WTC11 (cell line): ENCODE measurements at regions not wholly inside any gene's neighbourhood (a gene's known extent, or its start where the extent isn't known, plus 50 kb on each side); places are given as distances from the start of the nearest gene placed in this dataset.

Source experiments
- ATAC-seq: fragments of 200-7000 bp; cut with Tn5 transposase; 2 replicates; pipeline ENCODE4 v1.10.0; 2021; ENCODE audit warnings: mild to moderate bottlenecking, moderate library complexity
- CTCF ChIA-PET: fragments of 300-600 bp; sonication (Branson Sonifier 250); formaldehyde crosslinking; loops from one replicate; lab custom pipeline; 2021; ENCODE audit warnings: antibody characterized with exemption; lab: Charles Lee
- POLR2A ChIA-PET: fragments of 350-600 bp; sonication (Branson Sonifier 250); formaldehyde crosslinking; loops from one replicate; lab custom pipeline; 2021; ENCODE audit warnings: antibody characterized with exemption; lab: Charles Lee
- DNase-seq: peaks from one replicate; pipeline ENCODE4 v3.0.0; 2021; ENCODE audit warnings: low spot score
- H3K27ac Mint-ChIP-seq: 2 replicates; pipeline ENCODE4 v1.8.0; 2021; ENCODE audit warnings: mixed read lengths
- H3K27me3 Mint-ChIP-seq: 2 replicates; pipeline ENCODE4 v1.8.0; 2021; ENCODE audit warnings: low read depth, mild to moderate bottlenecking, moderate library complexity, mixed read lengths
- H3K36me3 Mint-ChIP-seq: 2 replicates; pipeline ENCODE4 v1.8.0; 2021; ENCODE audit warnings: mixed read lengths
- H3K4me1 Mint-ChIP-seq: 2 replicates; pipeline ENCODE4 v1.8.0; 2022; ENCODE audit warnings: mixed read lengths
- H3K4me3 Mint-ChIP-seq: 2 replicates; pipeline ENCODE4 v1.8.0; 2021; ENCODE audit warnings: mild to moderate bottlenecking, moderate library complexity, mixed read lengths
- H3K9me3 Mint-ChIP-seq: 2 replicates; pipeline ENCODE4 v1.8.0; 2021; ENCODE audit warnings: mixed read lengths
- CBFB ChIP-seq: sonication (generic); formaldehyde crosslinking; IDR thresholded peaks from 2 replicates; pipeline ENCODE4 v1.8.1; 2022; ENCODE audit warnings: mild to moderate bottlenecking, low read depth, missing genetic modification reagents
- CREB1 ChIP-seq: sonication (generic); formaldehyde crosslinking; IDR thresholded peaks from 2 replicates; pipeline ENCODE4 v1.8.0; 2023; ENCODE audit warnings: mild to moderate bottlenecking, missing genetic modification reagents
- ETV6 ChIP-seq: sonication (generic); formaldehyde crosslinking; IDR thresholded peaks from 2 replicates; pipeline ENCODE4 v1.8.1; 2022; ENCODE audit warnings: mild to moderate bottlenecking, missing genetic modification reagents
- FOXJ3 ChIP-seq: sonication (generic); formaldehyde crosslinking; IDR thresholded peaks from 2 replicates; pipeline ENCODE4 v1.9.0; 2021; ENCODE audit warnings: missing genetic modification reagents, mild to moderate bottlenecking, borderline replicate concordance
- GRHL2 ChIP-seq: fragments of 250-450 bp; sonication (Bioruptor Pico); IDR thresholded peaks from 2 replicates; pipeline ENCODE4 v1.8.0; 2022; ENCODE audit warnings: mild to moderate bottlenecking, moderate library complexity; ENCODE audit not compliant: insufficient replicate concordance, severe bottlenecking
- NFATC4 ChIP-seq: fragments of 250-450 bp; sonication (Bioruptor Pico); IDR thresholded peaks from 2 replicates; pipeline ENCODE4 v1.9.0; 2021; ENCODE audit warnings: mild to moderate bottlenecking
- NR3C1 ChIP-seq: sonication (generic); formaldehyde crosslinking; conservative IDR thresholded peaks from 2 replicates; pipeline ENCODE4 v1.8.1; 2023; ENCODE audit warnings: low read depth, mild to moderate bottlenecking, missing genetic modification reagents
- PRRX2 ChIP-seq: fragments of 250-450 bp; sonication (Bioruptor Pico); IDR thresholded peaks from 2 replicates; pipeline ENCODE4 v1.8.0; 2021; ENCODE audit warnings: mild to moderate bottlenecking
- ZBTB21 ChIP-seq: sonication (generic); formaldehyde crosslinking; IDR thresholded peaks from 2 replicates; pipeline ENCODE4 v1.8.1; 2023; ENCODE audit warnings: mild to moderate bottlenecking, missing genetic modification reagents, borderline replicate concordance
- ZNF416 ChIP-seq: fragments of 250-450 bp; sonication (Bioruptor Pico); IDR thresholded peaks from 2 replicates; pipeline ENCODE4 v1.9.0; 2021; ENCODE audit warnings: mild to moderate bottlenecking, inconsistent platforms
- TF ChIP-seq, protein P1 (sequence below): sonication (generic); formaldehyde crosslinking; IDR thresholded peaks from 2 replicates; pipeline ENCODE4 v1.8.0; 2022; ENCODE audit warnings: missing genetic modification reagents
- TF ChIP-seq, protein P2 (sequence below): fragments of 250-450 bp; sonication (Bioruptor Pico); conservative IDR thresholded peaks from 2 replicates; pipeline ENCODE4 v1.9.0; 2021; ENCODE audit warnings: mild to moderate bottlenecking
- TF ChIP-seq, protein P3 (sequence below): fragments of 250-450 bp; sonication (Bioruptor Pico); IDR thresholded peaks from 2 replicates; pipeline ENCODE4 v1.9.0; 2021; ENCODE audit warnings: moderate library complexity, mild to moderate bottlenecking, inconsistent platforms, borderline replicate concordance
- TF ChIP-seq, protein P4 (sequence below): sonication (generic); formaldehyde crosslinking; IDR thresholded peaks from 2 replicates; pipeline ENCODE4 v1.8.1; 2023; ENCODE audit warnings: mild to moderate bottlenecking, moderate library complexity, missing genetic modification reagents
- TF ChIP-seq, protein P5 (sequence below): sonication (generic); formaldehyde crosslinking; IDR thresholded peaks from 2 replicates; pipeline ENCODE4 v1.8.0; 2022; ENCODE audit warnings: mild to moderate bottlenecking, missing genetic modification reagents
- TF ChIP-seq, protein P6 (sequence below): sonication (generic); formaldehyde crosslinking; IDR thresholded peaks from 2 replicates; pipeline ENCODE4 v1.8.0; 2023; ENCODE audit warnings: missing genetic modification reagents

DNA sequence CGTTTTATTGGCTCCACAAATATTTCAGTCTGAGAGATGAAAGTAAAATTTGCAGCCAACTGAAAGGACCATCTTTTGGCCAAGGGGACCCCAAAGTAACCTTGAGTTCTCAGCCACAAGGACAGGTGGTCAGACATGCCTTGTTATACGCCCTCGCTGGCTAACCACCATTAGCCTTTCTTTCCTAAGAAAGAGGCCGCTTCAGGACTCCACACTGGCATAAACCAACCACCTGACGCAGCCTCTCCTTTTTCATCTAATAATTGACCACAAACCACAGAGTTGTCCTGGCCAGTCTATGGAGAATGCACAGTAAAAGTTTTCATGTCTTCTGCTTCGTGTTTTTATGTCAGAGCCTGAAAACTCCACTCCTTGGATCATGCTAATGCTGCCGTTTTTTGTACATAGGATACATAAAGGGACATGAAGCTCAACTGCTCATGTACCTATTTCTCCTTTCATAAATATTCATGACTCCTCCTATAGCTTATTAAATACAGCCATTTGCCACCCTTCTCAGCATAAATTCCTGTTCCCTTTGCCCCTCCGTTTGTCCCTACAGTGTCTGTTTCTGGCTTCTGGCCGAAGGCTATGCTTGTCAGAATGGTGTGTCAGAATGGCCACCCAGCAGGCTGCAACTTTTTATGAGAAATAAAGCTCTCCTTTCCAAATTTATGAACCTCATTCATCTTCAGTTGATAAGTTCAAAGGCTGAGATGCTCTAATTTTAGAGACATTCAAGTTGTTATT lies 374.1 kb upstream of the RBMS3 start:
- peaks cover 6% of the 10 kb centered on the region; the same call in 1 of the 2 replicates for H3K4me1 Mint-ChIP-seq
- CTCF ChIA-PET, result interaction anchor here (1.6 kb wide), 1 partner anchor 10 kb away, joined by 6 read pairs; no protein-coding TSS in a partner anchor
- no peak for DNase-seq
- no peak for TF ChIP-seq FOXJ3 (CRISPR knock-in tag)
- TF ChIP-seq, protein P1, sequence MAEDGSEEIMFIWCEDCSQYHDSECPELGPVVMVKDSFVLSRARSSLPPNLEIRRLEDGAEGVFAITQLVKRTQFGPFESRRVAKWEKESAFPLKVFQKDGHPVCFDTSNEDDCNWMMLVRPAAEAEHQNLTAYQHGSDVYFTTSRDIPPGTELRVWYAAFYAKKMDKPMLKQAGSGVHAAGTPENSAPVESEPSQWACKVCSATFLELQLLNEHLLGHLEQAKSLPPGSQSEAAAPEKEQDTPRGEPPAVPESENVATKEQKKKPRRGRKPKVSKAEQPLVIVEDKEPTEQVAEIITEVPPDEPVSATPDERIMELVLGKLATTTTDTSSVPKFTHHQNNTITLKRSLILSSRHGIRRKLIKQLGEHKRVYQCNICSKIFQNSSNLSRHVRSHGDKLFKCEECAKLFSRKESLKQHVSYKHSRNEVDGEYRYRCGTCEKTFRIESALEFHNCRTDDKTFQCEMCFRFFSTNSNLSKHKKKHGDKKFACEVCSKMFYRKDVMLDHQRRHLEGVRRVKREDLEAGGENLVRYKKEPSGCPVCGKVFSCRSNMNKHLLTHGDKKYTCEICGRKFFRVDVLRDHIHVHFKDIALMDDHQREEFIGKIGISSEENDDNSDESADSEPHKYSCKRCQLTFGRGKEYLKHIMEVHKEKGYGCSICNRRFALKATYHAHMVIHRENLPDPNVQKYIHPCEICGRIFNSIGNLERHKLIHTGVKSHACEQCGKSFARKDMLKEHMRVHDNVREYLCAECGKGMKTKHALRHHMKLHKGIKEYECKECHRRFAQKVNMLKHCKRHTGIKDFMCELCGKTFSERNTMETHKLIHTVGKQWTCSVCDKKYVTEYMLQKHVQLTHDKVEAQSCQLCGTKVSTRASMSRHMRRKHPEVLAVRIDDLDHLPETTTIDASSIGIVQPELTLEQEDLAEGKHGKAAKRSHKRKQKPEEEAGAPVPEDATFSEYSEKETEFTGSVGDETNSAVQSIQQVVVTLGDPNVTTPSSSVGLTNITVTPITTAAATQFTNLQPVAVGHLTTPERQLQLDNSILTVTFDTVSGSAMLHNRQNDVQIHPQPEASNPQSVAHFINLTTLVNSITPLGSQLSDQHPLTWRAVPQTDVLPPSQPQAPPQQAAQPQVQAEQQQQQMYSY (CRISPR knock-in tag), result no peak
- no peak for TF ChIP-seq ZBTB21 (CRISPR knock-in tag)
- no peak for TF ChIP-seq ETV6 (CRISPR knock-in tag)
- TF ChIP-seq, protein P2, sequence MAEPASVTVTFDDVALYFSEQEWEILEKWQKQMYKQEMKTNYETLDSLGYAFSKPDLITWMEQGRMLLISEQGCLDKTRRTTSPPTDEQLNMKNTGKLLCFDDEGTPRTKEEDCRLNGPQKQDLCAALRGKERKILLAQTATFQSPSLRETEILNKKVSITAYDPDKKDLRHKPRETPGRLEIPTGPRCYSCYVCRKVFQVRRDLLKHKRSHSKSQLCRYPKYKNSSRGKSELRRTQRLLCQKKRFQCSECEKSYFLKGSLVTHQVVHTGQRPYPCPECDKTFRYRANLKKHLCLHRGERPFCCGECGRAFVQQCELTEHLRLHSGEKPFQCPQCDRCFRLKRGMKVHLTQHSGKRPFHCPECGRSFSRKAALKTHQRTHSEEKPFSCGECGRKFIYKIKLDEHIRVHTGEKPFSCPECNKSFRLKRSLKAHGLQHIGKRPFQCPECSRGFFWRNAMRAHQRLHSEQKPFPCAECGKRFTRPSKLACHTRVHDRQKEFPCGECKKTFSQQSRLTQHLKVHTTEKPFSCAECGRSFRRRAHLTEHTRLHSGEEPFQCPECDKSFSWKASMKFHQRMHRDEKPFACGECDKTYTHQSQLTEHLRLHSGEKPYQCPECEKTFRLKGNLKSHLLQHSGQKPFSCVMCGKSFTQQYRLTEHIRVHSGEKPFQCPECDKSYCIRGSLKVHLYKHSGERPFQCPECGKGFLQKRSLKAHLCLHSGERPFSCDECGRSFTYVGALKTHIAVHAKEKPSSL (CRISPR knock-in tag), result no peak
- TF ChIP-seq ZNF416 (CRISPR knock-in tag), result no peak
- TF ChIP-seq, all 79 proteins: peak for 0
- ATAC-seq, result no peak
- Mint-ChIP-seq H3K36me3 (peaks cover 5% of the 10 kb centered on the region), H3K9me3 (peaks cover 16% of the 10 kb centered on the region), H3K4me3 (no peak overlapping the region), H3K27me3 (no peaks in the 10 kb centered on the region), H3K27ac (no peak overlapping the region)
- POLR2A ChIA-PET, result no interaction called here

DNA sequence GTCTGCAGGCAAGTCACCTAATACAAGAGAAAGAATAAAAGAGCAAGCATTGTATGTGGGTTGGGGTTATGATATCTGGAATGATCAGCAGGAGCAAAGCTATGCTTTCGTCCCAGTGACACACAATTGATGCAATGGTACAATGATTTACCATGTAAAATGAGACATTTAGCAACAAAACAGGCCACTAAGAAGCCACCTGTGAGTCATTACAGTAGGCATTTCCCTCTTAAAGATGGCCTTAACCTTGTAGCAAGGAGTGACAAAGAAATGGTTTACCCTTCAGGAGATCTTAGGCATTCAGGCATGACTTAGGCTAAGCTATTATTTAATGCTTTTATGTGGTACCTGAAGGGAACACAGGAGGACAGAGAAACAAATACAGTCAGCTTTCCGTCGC lies 373.3 kb upstream of the RBMS3 start:
- ATAC-seq, result no peak
- Mint-ChIP-seq H3K27ac (no peak overlapping the region), H3K9me3 (peaks cover 8% of the 10 kb centered on the region), H3K27me3 (no peaks in the 10 kb centered on the region)
- DNase-seq, result no peak
- CTCF ChIA-PET, result interaction anchor here (1.6 kb wide), 1 partner anchor 9 kb away, joined by 6 read pairs; no protein-coding TSS in a partner anchor
- TF ChIP-seq GRHL2 (CRISPR knock-in tag), result no peak
- TF ChIP-seq CREB1 (CRISPR knock-in tag), result no peak
- TF ChIP-seq, all 79 proteins: peak for 0
- H3K36me3 Mint-ChIP-seq, result no peaks in the 10 kb centered on the region
- H3K4me3 Mint-ChIP-seq, result no peak overlapping the region
- POLR2A ChIA-PET, result no interaction called here
- peaks cover 6% of the 10 kb centered on the region; the same call in 1 of the 2 replicates for H3K4me1 Mint-ChIP-seq

DNA sequence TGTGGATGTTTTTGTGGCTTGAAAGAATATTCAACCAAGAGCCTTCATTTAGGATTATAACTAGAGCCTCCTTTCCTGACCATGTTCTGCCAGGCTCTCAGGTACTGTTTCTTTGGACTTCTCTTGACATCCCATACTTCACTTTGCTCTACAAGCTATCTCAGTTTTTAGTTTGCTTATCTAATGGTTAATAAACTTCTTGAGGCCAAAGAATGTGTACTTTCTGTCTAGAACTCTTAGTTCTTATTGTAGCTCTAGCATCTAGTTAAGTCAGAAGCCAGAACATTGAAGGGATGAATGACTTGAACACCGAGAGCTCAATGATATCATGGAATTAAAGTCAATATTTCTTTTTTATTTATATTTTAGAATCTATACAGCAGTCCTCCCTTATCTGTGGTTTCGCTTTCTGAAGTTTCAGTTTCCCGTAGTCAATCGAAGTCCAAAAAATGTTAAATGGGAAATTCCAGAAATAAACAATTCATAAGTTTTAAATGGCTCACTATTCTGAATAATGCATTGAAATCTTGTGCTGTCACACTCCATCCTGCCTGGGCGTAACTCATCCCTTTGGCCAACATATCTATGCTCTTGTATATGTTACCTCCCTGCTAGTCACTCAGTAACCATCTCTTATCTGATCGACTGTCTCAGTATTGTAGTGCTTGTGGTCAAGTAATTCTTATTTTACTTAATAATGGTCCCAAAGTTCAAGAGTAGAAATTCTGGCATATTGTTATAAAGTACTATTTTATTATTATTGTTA lies 368.6 kb upstream of the RBMS3 start:
- Mint-ChIP-seq H3K4me3 (no peak overlapping the region), H3K36me3 (no peaks in the 10 kb centered on the region), H3K4me1 (peaks cover 8% of the 10 kb centered on the region), H3K9me3 (no peaks in the 10 kb centered on the region), H3K27ac (no peak overlapping the region), H3K27me3 (no peaks in the 10 kb centered on the region)
- CTCF ChIA-PET, result no interaction called here
- TF ChIP-seq, protein P3, sequence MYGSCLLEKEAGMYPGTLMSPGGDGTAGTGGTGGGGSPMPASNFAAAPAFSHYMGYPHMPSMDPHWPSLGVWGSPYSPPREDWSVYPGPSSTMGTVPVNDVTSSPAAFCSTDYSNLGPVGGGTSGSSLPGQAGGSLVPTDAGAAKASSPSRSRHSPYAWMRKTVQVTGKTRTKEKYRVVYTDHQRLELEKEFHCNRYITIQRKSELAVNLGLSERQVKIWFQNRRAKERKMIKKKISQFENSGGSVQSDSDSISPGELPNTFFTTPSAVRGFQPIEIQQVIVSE, result no peak
- TF ChIP-seq PRRX2 (CRISPR knock-in tag), result no peak
- TF ChIP-seq, protein P4, sequence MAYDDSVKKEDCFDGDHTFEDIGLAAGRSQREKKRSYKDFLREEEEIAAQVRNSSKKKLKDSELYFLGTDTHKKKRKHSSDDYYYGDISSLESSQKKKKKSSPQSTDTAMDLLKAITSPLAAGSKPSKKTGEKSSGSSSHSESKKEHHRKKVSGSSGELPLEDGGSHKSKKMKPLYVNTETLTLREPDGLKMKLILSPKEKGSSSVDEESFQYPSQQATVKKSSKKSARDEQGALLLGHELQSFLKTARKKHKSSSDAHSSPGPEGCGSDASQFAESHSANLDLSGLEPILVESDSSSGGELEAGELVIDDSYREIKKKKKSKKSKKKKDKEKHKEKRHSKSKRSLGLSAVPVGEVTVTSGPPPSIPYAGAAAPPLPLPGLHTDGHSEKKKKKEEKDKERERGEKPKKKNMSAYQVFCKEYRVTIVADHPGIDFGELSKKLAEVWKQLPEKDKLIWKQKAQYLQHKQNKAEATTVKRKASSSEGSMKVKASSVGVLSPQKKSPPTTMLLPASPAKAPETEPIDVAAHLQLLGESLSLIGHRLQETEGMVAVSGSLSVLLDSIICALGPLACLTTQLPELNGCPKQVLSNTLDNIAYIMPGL, result no peak
- no peak for TF ChIP-seq CBFB (CRISPR knock-in tag)
- TF ChIP-seq, protein P5, sequence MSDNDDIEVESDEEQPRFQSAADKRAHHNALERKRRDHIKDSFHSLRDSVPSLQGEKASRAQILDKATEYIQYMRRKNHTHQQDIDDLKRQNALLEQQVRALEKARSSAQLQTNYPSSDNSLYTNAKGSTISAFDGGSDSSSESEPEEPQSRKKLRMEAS (CRISPR knock-in tag), result no peak
- TF ChIP-seq NR3C1 (CRISPR knock-in tag), result no peak
- TF ChIP-seq, protein P6, sequence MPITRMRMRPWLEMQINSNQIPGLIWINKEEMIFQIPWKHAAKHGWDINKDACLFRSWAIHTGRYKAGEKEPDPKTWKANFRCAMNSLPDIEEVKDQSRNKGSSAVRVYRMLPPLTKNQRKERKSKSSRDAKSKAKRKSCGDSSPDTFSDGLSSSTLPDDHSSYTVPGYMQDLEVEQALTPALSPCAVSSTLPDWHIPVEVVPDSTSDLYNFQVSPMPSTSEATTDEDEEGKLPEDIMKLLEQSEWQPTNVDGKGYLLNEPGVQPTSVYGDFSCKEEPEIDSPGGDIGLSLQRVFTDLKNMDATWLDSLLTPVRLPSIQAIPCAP, result no peak
- TF ChIP-seq NFATC4 (CRISPR knock-in tag), result no peak
- no peak for DNase-seq
- POLR2A ChIA-PET, result no interaction called here
- no peak for ATAC-seq
